ENCODE measurements at regions not wholly inside any gene's neighbourhood (a gene's known extent, or its start where the extent isn't known, plus 50 kb on each side); places are given as distances from the start of the nearest gene placed in this dataset.

DNA sequence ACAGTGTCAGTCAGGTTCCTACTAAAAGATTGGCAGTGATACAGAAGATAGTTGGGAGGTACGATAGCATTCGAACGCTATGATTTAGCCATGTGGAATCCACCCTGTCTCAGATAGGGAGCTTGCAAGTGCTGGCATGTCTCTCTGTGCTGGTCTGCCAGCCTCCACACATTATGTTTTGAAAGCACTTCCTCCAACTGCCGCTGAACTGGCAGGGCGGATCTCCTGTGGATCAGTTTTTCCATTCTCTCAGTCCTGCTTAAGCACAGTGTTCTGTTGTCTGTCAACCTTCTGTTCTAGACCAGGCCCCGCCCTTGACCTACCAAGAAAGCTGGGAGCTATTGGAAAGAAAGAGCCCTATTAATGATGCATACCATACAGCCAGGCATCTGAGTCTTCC is 65.5 kb upstream of the PALMD start:
- no peak overlapping the region for H3K4me2 ChIP-seq (ENCODE audit: low read depth, low read length)
- no peak overlapping the region for H3K4me3 ChIP-seq (replicated peaks in 1 of 3; ENCODE audit: insufficient read depth in 1 of 3, low read depth in 2 of 3, low read length in 3 of 3)
- no peaks in the 10 kb centered on the region for H3K9me3 ChIP-seq (ENCODE audit: low read length)
- H3K9ac ChIP-seq (ENCODE audit: insufficient read depth, low read depth, low read length) = no peak overlapping the region; the same call in 1 of the 2 replicates
- no peaks in the 10 kb centered on the region for H4K20me1 ChIP-seq (ENCODE audit: insufficient read depth, low read length)
- H3K27ac ChIP-seq (ENCODE audit: extremely low read length, insufficient read depth, low read length) = peak overlapping the region; percentile 46
- DNase-seq (ENCODE audit: low spot score) = no peak
- no TSS peak for BruUV-seq (replicated peaks)
- ATAC-seq = no peak
- FAIRE-seq = no peak
- peaks cover 51% of the 10 kb centered on the region for H3K4me1 ChIP-seq (ENCODE audit: insufficient read depth, low read length)
- POLR2A ChIA-PET = interaction anchor here (1.7 to 2.2 kb wide), 3 partner anchors 9 to 65 kb away, joined by 11 to 13 read pairs (median 11); partner anchors contain the start of gene PALMD
- TF ChIP-seq, protein P1, sequence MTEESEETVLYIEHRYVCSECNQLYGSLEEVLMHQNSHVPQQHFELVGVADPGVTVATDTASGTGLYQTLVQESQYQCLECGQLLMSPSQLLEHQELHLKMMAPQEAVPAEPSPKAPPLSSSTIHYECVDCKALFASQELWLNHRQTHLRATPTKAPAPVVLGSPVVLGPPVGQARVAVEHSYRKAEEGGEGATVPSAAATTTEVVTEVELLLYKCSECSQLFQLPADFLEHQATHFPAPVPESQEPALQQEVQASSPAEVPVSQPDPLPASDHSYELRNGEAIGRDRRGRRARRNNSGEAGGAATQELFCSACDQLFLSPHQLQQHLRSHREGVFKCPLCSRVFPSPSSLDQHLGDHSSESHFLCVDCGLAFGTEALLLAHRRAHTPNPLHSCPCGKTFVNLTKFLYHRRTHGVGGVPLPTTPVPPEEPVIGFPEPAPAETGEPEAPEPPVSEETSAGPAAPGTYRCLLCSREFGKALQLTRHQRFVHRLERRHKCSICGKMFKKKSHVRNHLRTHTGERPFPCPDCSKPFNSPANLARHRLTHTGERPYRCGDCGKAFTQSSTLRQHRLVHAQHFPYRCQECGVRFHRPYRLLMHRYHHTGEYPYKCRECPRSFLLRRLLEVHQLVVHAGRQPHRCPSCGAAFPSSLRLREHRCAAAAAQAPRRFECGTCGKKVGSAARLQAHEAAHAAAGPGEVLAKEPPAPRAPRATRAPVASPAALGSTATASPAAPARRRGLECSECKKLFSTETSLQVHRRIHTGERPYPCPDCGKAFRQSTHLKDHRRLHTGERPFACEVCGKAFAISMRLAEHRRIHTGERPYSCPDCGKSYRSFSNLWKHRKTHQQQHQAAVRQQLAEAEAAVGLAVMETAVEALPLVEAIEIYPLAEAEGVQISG (CRISPR knock-in tag; IDR thresholded peaks at IDR 0.05) = no peak
- TF ChIP-seq RXRA (CRISPR knock-in tag; IDR thresholded peaks at IDR 0.05) (no peak), SP140L (CRISPR knock-in tag; IDR thresholded peaks at IDR 0.05; ENCODE audit: borderline replicate concordance) (no peak), SRSF1 (optimal IDR thresholded peaks at IDR 0.05; ENCODE audit: low read depth, low read length) (no peak), THAP11 (CRISPR knock-in tag; IDR thresholded peaks at IDR 0.05) (no peak), ZNF841 (CRISPR knock-in tag; IDR thresholded peaks at IDR 0.05; ENCODE audit: borderline replicate concordance) (no peak), ZNF674 (CRISPR knock-in tag; IDR thresholded peaks at IDR 0.05; ENCODE audit: low read depth) (no peak), ZSCAN20 (CRISPR knock-in tag; IDR thresholded peaks at IDR 0.05; ENCODE audit: borderline replicate concordance) (no peak), ZNF329 (CRISPR knock-in tag; IDR thresholded peaks at IDR 0.05; ENCODE audit: low read depth) (no peak), ZNF7 (CRISPR knock-in tag; IDR thresholded peaks at IDR 0.05) (no peak), ZNF138 (CRISPR knock-in tag; IDR thresholded peaks at IDR 0.05; ENCODE audit: low read depth) (no peak), ZZZ3 (CRISPR knock-in tag; IDR thresholded peaks at IDR 0.05; ENCODE audit: borderline replicate concordance) (no peak), NFATC3 (CRISPR knock-in tag; IDR thresholded peaks at IDR 0.05) (no peak), NCOA1 (CRISPR knock-in tag; IDR thresholded peaks at IDR 0.05) (no peak), ZNF235 (CRISPR knock-in tag; IDR thresholded peaks at IDR 0.05; ENCODE audit: borderline replicate concordance) (no peak), MTA3 (CRISPR knock-in tag; IDR thresholded peaks at IDR 0.05) (no peak)
- TF ChIP-seq, protein P2, sequence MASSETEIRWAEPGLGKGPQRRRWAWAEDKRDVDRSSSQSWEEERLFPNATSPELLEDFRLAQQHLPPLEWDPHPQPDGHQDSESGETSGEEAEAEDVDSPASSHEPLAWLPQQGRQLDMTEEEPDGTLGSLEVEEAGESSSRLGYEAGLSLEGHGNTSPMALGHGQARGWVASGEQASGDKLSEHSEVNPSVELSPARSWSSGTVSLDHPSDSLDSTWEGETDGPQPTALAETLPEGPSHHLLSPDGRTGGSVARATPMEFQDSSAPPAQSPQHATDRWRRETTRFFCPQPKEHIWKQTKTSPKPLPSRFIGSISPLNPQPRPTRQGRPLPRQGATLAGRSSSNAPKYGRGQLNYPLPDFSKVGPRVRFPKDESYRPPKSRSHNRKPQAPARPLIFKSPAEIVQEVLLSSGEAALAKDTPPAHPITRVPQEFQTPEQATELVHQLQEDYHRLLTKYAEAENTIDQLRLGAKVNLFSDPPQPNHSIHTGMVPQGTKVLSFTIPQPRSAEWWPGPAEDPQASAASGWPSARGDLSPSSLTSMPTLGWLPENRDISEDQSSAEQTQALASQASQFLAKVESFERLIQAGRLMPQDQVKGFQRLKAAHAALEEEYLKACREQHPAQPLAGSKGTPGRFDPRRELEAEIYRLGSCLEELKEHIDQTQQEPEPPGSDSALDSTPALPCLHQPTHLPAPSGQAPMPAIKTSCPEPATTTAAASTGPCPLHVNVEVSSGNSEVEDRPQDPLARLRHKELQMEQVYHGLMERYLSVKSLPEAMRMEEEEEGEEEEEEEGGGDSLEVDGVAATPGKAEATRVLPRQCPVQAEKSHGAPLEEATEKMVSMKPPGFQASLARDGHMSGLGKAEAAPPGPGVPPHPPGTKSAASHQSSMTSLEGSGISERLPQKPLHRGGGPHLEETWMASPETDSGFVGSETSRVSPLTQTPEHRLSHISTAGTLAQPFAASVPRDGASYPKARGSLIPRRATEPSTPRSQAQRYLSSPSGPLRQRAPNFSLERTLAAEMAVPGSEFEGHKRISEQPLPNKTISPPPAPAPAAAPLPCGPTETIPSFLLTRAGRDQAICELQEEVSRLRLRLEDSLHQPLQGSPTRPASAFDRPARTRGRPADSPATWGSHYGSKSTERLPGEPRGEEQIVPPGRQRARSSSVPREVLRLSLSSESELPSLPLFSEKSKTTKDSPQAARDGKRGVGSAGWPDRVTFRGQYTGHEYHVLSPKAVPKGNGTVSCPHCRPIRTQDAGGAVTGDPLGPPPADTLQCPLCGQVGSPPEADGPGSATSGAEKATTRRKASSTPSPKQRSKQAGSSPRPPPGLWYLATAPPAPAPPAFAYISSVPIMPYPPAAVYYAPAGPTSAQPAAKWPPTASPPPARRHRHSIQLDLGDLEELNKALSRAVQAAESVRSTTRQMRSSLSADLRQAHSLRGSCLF (CRISPR knock-in tag; IDR thresholded peaks at IDR 0.05; ENCODE audit: borderline replicate concordance) = no peak
- TF ChIP-seq, protein P3, sequence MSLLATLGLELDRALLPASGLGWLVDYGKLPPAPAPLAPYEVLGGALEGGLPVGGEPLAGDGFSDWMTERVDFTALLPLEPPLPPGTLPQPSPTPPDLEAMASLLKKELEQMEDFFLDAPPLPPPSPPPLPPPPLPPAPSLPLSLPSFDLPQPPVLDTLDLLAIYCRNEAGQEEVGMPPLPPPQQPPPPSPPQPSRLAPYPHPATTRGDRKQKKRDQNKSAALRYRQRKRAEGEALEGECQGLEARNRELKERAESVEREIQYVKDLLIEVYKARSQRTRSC (CRISPR knock-in tag; IDR thresholded peaks at IDR 0.05; ENCODE audit: low read depth) = no peak
- in situ Hi-C loops (cut with HindIII; ENCODE audit: extremely low pct_ligation_motif_present, low pct_unique_long_range_greater_than_20kb) = no loop called here
- no peaks in the 10 kb centered on the region for H3K36me3 ChIP-seq (replicated peaks in 1 of 2; ENCODE audit: control insufficient read depth in 1 of 2, insufficient read depth in 2 of 2, low read length in 2 of 2)
- H2AFZ ChIP-seq (ENCODE audit: low read length) = no peak overlapping the region
- 98% methylated on average over 6 of the region's 6 CpGs for WGBS (ENCODE audit: low lambda C conversion rate)
- no peaks in the 10 kb centered on the region for H3K79me2 ChIP-seq (ENCODE audit: insufficient read depth, low read length)
- intact Hi-C loops (cut with micrococcal nuclease; ENCODE audit: unreplicated experiment) = no loop called here
- H3K27me3 ChIP-seq (ENCODE audit: control insufficient read depth in 1 of 2, insufficient read depth in 2 of 2, low read length in 2 of 2) = no peaks in the 10 kb centered on the region
- CTCF ChIA-PET (ENCODE audit: low intra/inter-chr PET ratio, low total read pairs) = no interaction called here
